Peyer's patch (tissue), 4 donors: ENCODE measurements at regions not wholly inside any gene's neighbourhood (a gene's known extent, or its start where the extent isn't known, plus 50 kb on each side); places are given as distances from the start of the nearest gene placed in this dataset.
A peak's percentile ranks its signal among the peaks of the same experiment; 100 is the strongest.
"Not testable (repeated sequence)": the region's sequence is repeated elsewhere in the genome, so short reads cannot be mapped to it uniquely, and the experiment has no call there.

Source experiments
- DNase-seq, 3 donors: peaks; one replicate each; pipeline ENCODE4 v3.0.0-alpha.2; 2017 to 2019
- H3K27ac ChIP-seq, 4 donors: fragments of 200-600 bp; sonication (generic); one replicate each; pipeline ENCODE4 v1.5.1; 2016 to 2019
- H3K27me3 ChIP-seq, 2 donors: fragments of 200-600 bp; sonication (generic); one replicate each; pipeline ENCODE4 v1.5.1; 2019
- H3K36me3 ChIP-seq, 3 donors: fragments of 200-600 bp; sonication (generic); one replicate each; pipeline ENCODE4 v1.5.1; 2016 to 2019
- H3K4me1 ChIP-seq, 4 donors: fragments of 200-600 bp; sonication (generic); one replicate each; pipeline ENCODE4 v1.5.1; 2016 to 2019
- H3K4me3 ChIP-seq, 4 donors: fragments of 200-600 bp; sonication (generic); 1 replicate in 3 of 4; 2 replicates in 1 of 4; pipeline ENCODE4 v1.5.1; 2016 to 2019; ENCODE audit warnings: mild to moderate bottlenecking in 1 of 4
- H3K9me3 ChIP-seq, 4 donors: fragments of 200-600 bp; sonication (generic); one replicate each; pipeline ENCODE4 v1.5.1; 2016 to 2019; ENCODE audit warnings: mild to moderate bottlenecking in 1 of 4
- CTCF ChIP-seq, 6 experiments: fragments of 450-650 bp in 4 of 6; fragments of 200-600 bp in 2 of 6; sonication (generic) in 1 of 6; IDR thresholded peaks; one replicate each; pipeline ENCODE4 v1.5.1; 2017 to 2019; ENCODE audit warnings: antibody characterized with exemption in 6 of 6, mild to moderate bottlenecking in 3 of 6, moderate library complexity in 1 of 6
- POLR2A ChIP-seq, 2 donors: fragments of 450-650 bp; IDR thresholded peaks; one replicate each; pipeline ENCODE4 v1.5.1; 2017; ENCODE audit warnings: antibody characterized with exemption in 2 of 2, mild to moderate bottlenecking in 2 of 2, moderate library complexity in 2 of 2

GRCh38 chrX:65900850-65901844 lies 138.7 kb downstream of the VSIG4 start:
- Histone ChIP-seq H3K27ac (no peak overlapping the region), H3K4me1 (no peaks in the 10 kb centered on the region), H3K36me3 (no peaks in the 10 kb centered on the region), H3K27me3 (no peaks in the 10 kb centered on the region), H3K4me3 (no peak overlapping the region), H3K9me3 (no peaks in the 10 kb centered on the region)
- no peak for TF ChIP-seq CTCF (IDR thresholded peaks at IDR 0.05)
- TF ChIP-seq POLR2A (IDR thresholded peaks at IDR 0.05): no peak
- no peak for DNase-seq

GRCh38 chrX:65894133-65894532 lies 145.7 kb downstream of the VSIG4 start:
- no peak overlapping the region for H3K4me3 ChIP-seq
- H3K27me3 ChIP-seq: no peaks in the 10 kb centered on the region
- no peaks in the 10 kb centered on the region for H3K4me1 ChIP-seq
- no peaks in the 10 kb centered on the region for H3K36me3 ChIP-seq
- DNase-seq: peak in 2 of 3 donors; percentile 52 to 66
- TF ChIP-seq POLR2A (IDR thresholded peaks at IDR 0.05) (no peak), CTCF (IDR thresholded peaks at IDR 0.05) (no peak)
- H3K9me3 ChIP-seq: no peaks in the 10 kb centered on the region
- H3K27ac ChIP-seq: no peak overlapping the region

GRCh38 chrX:65891817-65892216 lies 148.1 kb downstream of the VSIG4 start:
- H3K27me3 ChIP-seq, H3K36me3 ChIP-seq, DNase-seq, H3K27ac ChIP-seq, H3K4me3 ChIP-seq, H3K9me3 ChIP-seq, H3K4me1 ChIP-seq: not testable (repeated sequence)

GRCh38 chrX:65888150-65888549 lies 151.7 kb downstream of the VSIG4 start:
- not testable (repeated sequence) for DNase-seq, H3K4me3 ChIP-seq, H3K4me1 ChIP-seq, H3K27ac ChIP-seq, H3K27me3 ChIP-seq, H3K9me3 ChIP-seq, H3K36me3 ChIP-seq

- DNase-seq: no peak
- H3K9me3 ChIP-seq: no peaks in the 10 kb centered on the region
Measured at GRCh38 chrX:65883556-65883955, 156.3 kb downstream of the VSIG4 start.

GRCh38 chrX:65879977-65880799 lies 159.7 kb downstream of the VSIG4 start:
- no peaks in the 10 kb centered on the region for H3K9me3 ChIP-seq
- no peak overlapping the region for H3K4me3 ChIP-seq
- TF ChIP-seq POLR2A (IDR thresholded peaks at IDR 0.05): no peak
- TF ChIP-seq CTCF (IDR thresholded peaks at IDR 0.05): no peak
- no peak overlapping the region for H3K27ac ChIP-seq
- DNase-seq: no peak
- no peaks in the 10 kb centered on the region for H3K36me3 ChIP-seq
- no peaks in the 10 kb centered on the region for H3K4me1 ChIP-seq
- H3K27me3 ChIP-seq: no peaks in the 10 kb centered on the region

More at GRCh38 chrX:65883556-65883955, 156.3 kb downstream of the VSIG4 start:
- H3K36me3 ChIP-seq: no peaks in the 10 kb centered on the region
- H3K4me3 ChIP-seq: no peak overlapping the region
- no peaks in the 10 kb centered on the region for H3K4me1 ChIP-seq
- TF ChIP-seq CTCF (IDR thresholded peaks at IDR 0.05) (no peak), POLR2A (IDR thresholded peaks at IDR 0.05) (no peak)
- H3K27me3 ChIP-seq: no peaks in the 10 kb centered on the region
- H3K27ac ChIP-seq: no peak overlapping the region
